ENCODE measurements at regions not wholly inside any gene's neighbourhood (a gene's known extent, or its start where the extent isn't known, plus 50 kb on each side); places are given as distances from the start of the nearest gene placed in this dataset.

DNA sequence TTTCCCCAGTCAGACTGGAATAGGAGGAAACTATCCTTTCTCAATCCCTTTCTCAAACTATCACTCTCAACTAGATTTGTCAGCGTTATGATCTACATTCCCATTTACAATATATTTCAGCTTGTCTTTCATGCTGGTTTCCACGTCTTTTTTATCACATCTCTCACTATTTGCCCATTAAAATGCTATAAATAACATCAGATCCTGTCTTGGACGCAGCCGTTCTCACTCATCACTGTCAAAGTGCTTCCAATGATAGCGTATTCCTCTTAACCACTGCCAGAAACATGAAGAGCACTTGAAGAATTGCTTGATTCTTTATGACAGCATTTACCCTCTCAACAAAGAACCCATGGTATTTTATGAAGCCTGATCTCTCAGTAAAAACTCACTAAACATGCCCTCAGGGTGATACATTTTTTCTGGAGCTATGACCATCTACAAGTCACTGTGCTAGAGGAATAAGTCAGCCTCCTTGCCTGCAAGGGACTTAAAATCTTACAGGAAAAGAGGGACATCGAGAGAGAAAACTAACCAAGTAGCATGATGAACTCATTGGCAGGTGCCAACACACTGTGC lies 205.6 kb upstream of the PFKP start:
- no peaks in the 10 kb centered on the region for H3K27me3 ChIP-seq
- intact Hi-C loops (cut with DNase I; ENCODE audit: low total_unique reads) = no loop called here
- 47 to 48% methylated on average over 6 of the region's 6 CpGs for WGBS, 2 donors
- H3K27ac ChIP-seq = no peak overlapping the region
- H3K36me3 ChIP-seq (ENCODE audit: low read depth, missing control alignments) = no peaks in the 10 kb centered on the region
- H3K4me1 ChIP-seq = no peaks in the 10 kb centered on the region
- TF ChIP-seq POLR2A (IDR thresholded peaks at IDR 0.05) = no peak
- TF ChIP-seq, protein P1, sequence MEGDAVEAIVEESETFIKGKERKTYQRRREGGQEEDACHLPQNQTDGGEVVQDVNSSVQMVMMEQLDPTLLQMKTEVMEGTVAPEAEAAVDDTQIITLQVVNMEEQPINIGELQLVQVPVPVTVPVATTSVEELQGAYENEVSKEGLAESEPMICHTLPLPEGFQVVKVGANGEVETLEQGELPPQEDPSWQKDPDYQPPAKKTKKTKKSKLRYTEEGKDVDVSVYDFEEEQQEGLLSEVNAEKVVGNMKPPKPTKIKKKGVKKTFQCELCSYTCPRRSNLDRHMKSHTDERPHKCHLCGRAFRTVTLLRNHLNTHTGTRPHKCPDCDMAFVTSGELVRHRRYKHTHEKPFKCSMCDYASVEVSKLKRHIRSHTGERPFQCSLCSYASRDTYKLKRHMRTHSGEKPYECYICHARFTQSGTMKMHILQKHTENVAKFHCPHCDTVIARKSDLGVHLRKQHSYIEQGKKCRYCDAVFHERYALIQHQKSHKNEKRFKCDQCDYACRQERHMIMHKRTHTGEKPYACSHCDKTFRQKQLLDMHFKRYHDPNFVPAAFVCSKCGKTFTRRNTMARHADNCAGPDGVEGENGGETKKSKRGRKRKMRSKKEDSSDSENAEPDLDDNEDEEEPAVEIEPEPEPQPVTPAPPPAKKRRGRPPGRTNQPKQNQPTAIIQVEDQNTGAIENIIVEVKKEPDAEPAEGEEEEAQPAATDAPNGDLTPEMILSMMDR (IDR thresholded peaks at IDR 0.05) = no peak
- DNase-seq = no peak
- no peak overlapping the region for H3K4me3 ChIP-seq
- no peaks in the 10 kb centered on the region for H3K9me3 ChIP-seq

DNA sequence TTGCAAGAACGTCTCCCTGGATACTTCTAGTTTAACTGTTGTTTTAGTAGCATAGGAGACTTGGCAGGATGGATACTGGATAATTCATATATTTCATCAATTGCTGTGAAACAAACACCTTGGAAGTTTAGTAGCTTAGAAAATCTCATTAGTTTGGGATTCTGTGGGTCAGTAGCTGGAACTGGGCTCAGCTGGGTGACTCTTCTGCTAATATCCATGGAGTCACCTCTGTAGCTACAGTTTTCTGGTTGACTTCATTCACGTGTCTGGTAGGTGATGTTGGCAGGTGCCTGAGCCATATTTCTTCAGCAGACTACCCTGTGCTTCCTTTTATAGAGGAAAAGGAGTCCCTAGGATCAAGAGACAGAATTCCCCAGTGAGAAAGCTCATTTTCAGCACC lies 208.9 kb upstream of the PFKP start:
- Histone ChIP-seq H3K27ac (no peak overlapping the region), H3K27me3 (no peaks in the 10 kb centered on the region), H3K4me1 (no peaks in the 10 kb centered on the region), H3K36me3 (ENCODE audit: low read depth, missing control alignments) (no peaks in the 10 kb centered on the region), H3K4me3 (no peak overlapping the region), H3K9me3 (no peaks in the 10 kb centered on the region)
- intact Hi-C loops (cut with DNase I; ENCODE audit: low total_unique reads) = no loop called here
- 75 to 76% methylated on average over 2 of the region's 2 CpGs for WGBS, 2 donors
- DNase-seq = no peak
- TF ChIP-seq POLR2A (IDR thresholded peaks at IDR 0.05) = no peak
- TF ChIP-seq, protein P1 (IDR thresholded peaks at IDR 0.05) = no peak

DNA sequence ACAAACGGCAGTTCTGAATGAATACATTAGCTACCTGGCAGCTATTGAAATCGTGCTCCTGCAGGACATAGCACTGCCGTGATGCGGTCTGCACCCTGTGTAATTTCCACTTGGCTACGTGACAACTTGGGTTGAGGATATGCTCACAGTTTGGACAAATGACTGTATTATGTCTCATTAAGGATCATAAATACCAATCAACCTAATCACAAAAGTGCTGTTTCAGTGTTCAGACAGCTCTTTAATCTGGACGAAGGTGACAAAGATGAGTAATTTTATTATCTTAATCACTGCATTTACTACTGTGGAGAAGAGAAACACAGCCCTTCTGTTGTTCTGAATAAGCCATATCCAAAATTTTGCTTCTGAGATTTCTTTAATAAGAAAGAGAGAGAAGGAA lies 210.8 kb upstream of the PFKP start:
- TF ChIP-seq POLR2A (IDR thresholded peaks at IDR 0.05) = no peak
- TF ChIP-seq, protein P1 (IDR thresholded peaks at IDR 0.05) = no peak
- intact Hi-C loops (cut with DNase I; ENCODE audit: low total_unique reads) = no loop called here
- H3K27ac ChIP-seq = no peak overlapping the region
- no peaks in the 10 kb centered on the region for H3K9me3 ChIP-seq
- WGBS, 2 donors = 26 to 41% methylated on average over 6 of the region's 6 CpGs
- no peak overlapping the region for H3K4me3 ChIP-seq
- no peaks in the 10 kb centered on the region for H3K36me3 ChIP-seq (ENCODE audit: low read depth, missing control alignments)
- no peaks in the 10 kb centered on the region for H3K27me3 ChIP-seq
- H3K4me1 ChIP-seq = no peaks in the 10 kb centered on the region
- DNase-seq = no peak

DNA sequence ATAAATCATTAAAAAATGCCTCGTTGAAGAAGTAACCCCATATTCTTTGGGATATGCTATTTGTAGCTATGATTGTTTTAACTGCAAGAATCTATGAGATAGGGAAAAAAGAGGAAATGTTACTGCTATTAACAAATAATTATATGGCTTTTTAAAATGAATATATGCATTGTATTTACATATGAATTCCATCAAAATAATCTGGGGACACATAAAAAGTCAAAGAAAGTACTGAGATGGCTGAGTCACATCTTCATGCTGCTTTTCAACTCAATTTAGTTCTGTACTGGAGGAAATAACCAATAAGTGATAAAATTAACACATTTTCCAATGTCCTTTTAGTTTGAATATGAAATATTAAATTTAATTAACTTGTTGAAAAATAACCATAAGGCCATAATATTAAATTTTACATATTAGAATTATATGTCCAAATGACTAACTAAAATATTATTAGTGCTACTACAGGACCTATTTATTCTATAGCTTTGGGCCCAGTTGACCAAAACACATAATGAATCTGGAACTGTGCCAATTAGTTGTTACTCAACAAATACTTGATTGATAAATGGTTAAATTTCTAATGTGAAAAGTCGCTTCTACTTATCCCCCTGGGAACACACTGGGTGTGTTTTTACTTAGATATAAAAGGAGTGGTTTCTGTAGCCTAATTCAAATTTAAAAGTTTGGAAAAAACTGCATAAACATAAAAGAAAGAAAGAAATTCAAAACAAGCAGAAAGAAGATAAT lies 214.6 kb upstream of the PFKP start:
- intact Hi-C loops (cut with DNase I; ENCODE audit: low total_unique reads) = no loop called here
- 57 to 74% methylated on average over 2 of the region's 2 CpGs for WGBS, 2 donors
- no peak for DNase-seq

More for the DNA sequence above, 214.6 kb upstream of the PFKP start:
- no peak overlapping the region for H3K27ac ChIP-seq
- TF ChIP-seq, protein P1 (IDR thresholded peaks at IDR 0.05) = no peak
- TF ChIP-seq POLR2A (IDR thresholded peaks at IDR 0.05) = no peak
- H3K27me3 ChIP-seq = no peaks in the 10 kb centered on the region
- no peaks in the 10 kb centered on the region for H3K4me1 ChIP-seq
- no peaks in the 10 kb centered on the region for H3K9me3 ChIP-seq
- no peak overlapping the region for H3K4me3 ChIP-seq
- H3K36me3 ChIP-seq (ENCODE audit: low read depth, missing control alignments) = no peaks in the 10 kb centered on the region
